Panc1 (cell line): ENCODE measurements at regions not wholly inside any gene's neighbourhood (a gene's known extent, or its start where the extent isn't known, plus 50 kb on each side); places are given as distances from the start of the nearest gene placed in this dataset.

Experiments used
- CTCF ChIP-seq: fragments of 450-650 bp; IDR thresholded peaks from 2 replicates; pipeline ENCODE4 v1.5.1; 2017; ENCODE audit warnings: mild to moderate bottlenecking
- POLR2AphosphoS5 ChIP-seq: IDR thresholded peaks from 2 replicates; pipeline ENCODE4 v1.6.1; 2012; ENCODE audit warnings: mild to moderate bottlenecking, low read depth, low read length, moderate library complexity
- REST ChIP-seq, 2 experiments: IDR thresholded peaks; 2 replicates each; pipeline ENCODE4 v1.6.1; 2011 to 2012; ENCODE audit warnings: low read depth in 2 of 2, control low read depth in 1 of 2, low read length in 1 of 2, mild to moderate bottlenecking in 1 of 2, moderate library complexity in 1 of 2; ENCODE audit not compliant: insufficient read depth in 1 of 2
- SIN3A ChIP-seq: IDR thresholded peaks from 2 replicates; pipeline ENCODE4 v1.6.1; 2012; ENCODE audit warnings: low read depth, mild to moderate bottlenecking, low read length, moderate library complexity, borderline replicate concordance; ENCODE audit not compliant: insufficient read depth
- TCF7L2 ChIP-seq: IDR thresholded peaks from 2 replicates; pipeline ENCODE4 v1.6.1; 2011; ENCODE audit warnings: mild to moderate bottlenecking, low read depth, low read length, inconsistent platforms

- no peak for TF ChIP-seq CTCF
- no peak for TF ChIP-seq REST (IDR thresholded peaks at IDR 0.05; ENCODE audit: insufficient read depth in 1 of 2, low read depth in 2 of 2, low read length in 1 of 2)
- no peak for TF ChIP-seq TCF7L2
- TF ChIP-seq SIN3A, result no peak
- TF ChIP-seq POLR2AphosphoS5, result no peak
Measured at GRCh38 chr10:78171633-78172400, 138.2 kb downstream of the RPS24 start.
